Hematopoietic multipotent progenitor cell treated with erythropoietin and hydrocortisone succinate and interleukin-3 and kit ligand, for 8 days (in vitro differentiated cells): ENCODE measurements at regions not wholly inside any gene's neighbourhood (a gene's known extent, or its start where the extent isn't known, plus 50 kb on each side); places are given as distances from the start of the nearest gene placed in this dataset.
"Not testable (repeated sequence)": the region's sequence is repeated elsewhere in the genome, so short reads cannot be mapped to it uniquely, and the experiment has no call there.

ENCODE experiments used
- DNase-seq: peaks from one replicate; pipeline ENCODE4 v3.0.0-alpha.2; 2015

GRCh38 chr20:30671120-30671519 lies 586.3 kb upstream of the DEFB115 start:
- DNase-seq: peak; percentile 1

- not testable (repeated sequence) for DNase-seq
These were observed 581.4 kb upstream of the DEFB115 start for GRCh38 chr20:30675988-30676564.

- DNase-seq: not testable (repeated sequence)
These were observed 575.2 kb upstream of the DEFB115 start for GRCh38 chr20:30682236-30682635.

GRCh38 chr20:30712861-30713260 lies 544.6 kb upstream of the DEFB115 start:
- not testable (repeated sequence) for DNase-seq

GRCh38 chr20:30719415-30720199 lies 537.9 kb upstream of the DEFB115 start:
- DNase-seq: peak; percentile 56

GRCh38 chr20:30723511-30723910 lies 534.0 kb upstream of the DEFB115 start:
- not testable (repeated sequence) for DNase-seq

- peak; percentile 72 for DNase-seq
These were observed 533.4 kb upstream of the DEFB115 start for GRCh38 chr20:30723934-30724687.

- not testable (repeated sequence) for DNase-seq
These were observed 532.8 kb upstream of the DEFB115 start for GRCh38 chr20:30724688-30725074.

GRCh38 chr20:30725188-30725587 lies 532.3 kb upstream of the DEFB115 start:
- DNase-seq: not testable (repeated sequence)

- not testable (repeated sequence) for DNase-seq
These were observed 529.1 kb upstream of the DEFB115 start for GRCh38 chr20:30728271-30728885.
